ENCODE measurements at regions not wholly inside any gene's neighbourhood (a gene's known extent, or its start where the extent isn't known, plus 50 kb on each side); places are given as distances from the start of the nearest gene placed in this dataset.
A peak's percentile ranks its signal among the peaks of the same experiment; 100 is the strongest.

GRCh38 chr3:8198605-8199004, 303.0 kb upstream of the LMCD1 start:
- DNase-seq (ENCODE audit: low read depth, low spot score), result no peak

GRCh38 chr3:8200996-8201395, 300.6 kb upstream of the LMCD1 start:
- no peak for DNase-seq (ENCODE audit: low read depth, low spot score)

GRCh38 chr3:8201886-8202285, 299.7 kb upstream of the LMCD1 start:
- DNase-seq (ENCODE audit: low read depth, low spot score), result peak; percentile 64

GRCh38 chr3:8204331-8204730, 297.3 kb upstream of the LMCD1 start:
- no peak for DNase-seq (ENCODE audit: low read depth, low spot score)

- peak; percentile 20 for DNase-seq (ENCODE audit: low read depth, low spot score)
These were observed 296.6 kb upstream of the LMCD1 start for GRCh38 chr3:8204853-8205650.

- DNase-seq (ENCODE audit: low read depth, low spot score), result no peak
These were observed 295.7 kb upstream of the LMCD1 start for GRCh38 chr3:8205881-8206280.

GRCh38 chr3:8206971-8207617, 294.5 kb upstream of the LMCD1 start:
- no peak for DNase-seq (ENCODE audit: low read depth, low spot score)

GRCh38 chr3:8210882-8211341, 290.7 kb upstream of the LMCD1 start:
- DNase-seq (ENCODE audit: low read depth, low spot score), result no peak

- DNase-seq (ENCODE audit: low read depth, low spot score), result no peak
These were observed 288.8 kb upstream of the LMCD1 start for GRCh38 chr3:8212794-8213193.

GRCh38 chr3:8213286-8213685, 288.3 kb upstream of the LMCD1 start:
- DNase-seq (ENCODE audit: low read depth, low spot score), result no peak

GRCh38 chr3:8215821-8216220, 285.8 kb upstream of the LMCD1 start:
- DNase-seq (ENCODE audit: low read depth, low spot score), result no peak

- DNase-seq (ENCODE audit: low read depth, low spot score), result no peak
These were observed 283.2 kb upstream of the LMCD1 start for GRCh38 chr3:8218353-8218940.

- no peak for DNase-seq (ENCODE audit: low read depth, low spot score)
These were observed 281.3 kb upstream of the LMCD1 start for GRCh38 chr3:8220291-8220690.

- no peak for DNase-seq (ENCODE audit: low read depth, low spot score)
These were observed 277.9 kb upstream of the LMCD1 start for GRCh38 chr3:8223766-8224165.

- no peak for DNase-seq (ENCODE audit: low read depth, low spot score)
These were observed 276.7 kb upstream of the LMCD1 start for GRCh38 chr3:8224941-8225340.

- DNase-seq (ENCODE audit: low read depth, low spot score), result no peak
These were observed 267.7 kb upstream of the LMCD1 start for GRCh38 chr3:8233938-8234337.

GRCh38 chr3:8236264-8236663, 265.4 kb upstream of the LMCD1 start:
- no peak for DNase-seq (ENCODE audit: low read depth, low spot score)

GRCh38 chr3:8237893-8238292, 263.7 kb upstream of the LMCD1 start:
- DNase-seq (ENCODE audit: low read depth, low spot score), result no peak

- no peak for DNase-seq (ENCODE audit: low read depth, low spot score)
These were observed 263.2 kb upstream of the LMCD1 start for GRCh38 chr3:8238432-8238831.

- DNase-seq (ENCODE audit: low read depth, low spot score), result no peak
These were observed 262.5 kb upstream of the LMCD1 start for GRCh38 chr3:8239095-8239494.

- DNase-seq (ENCODE audit: low read depth, low spot score), result peak; percentile 26
These were observed 261.6 kb upstream of the LMCD1 start for GRCh38 chr3:8239718-8240695.

- DNase-seq (ENCODE audit: low read depth, low spot score), result no peak
These were observed 255.6 kb upstream of the LMCD1 start for GRCh38 chr3:8246070-8246469.

Measured in smooth muscle cell of the brain vasculature (primary cell).